ENCODE measurements at regions not wholly inside any gene's neighbourhood (a gene's known extent, or its start where the extent isn't known, plus 50 kb on each side); places are given as distances from the start of the nearest gene placed in this dataset.
"Not testable (repeated sequence)": the region's sequence is repeated elsewhere in the genome, so short reads cannot be mapped to it uniquely, and the experiment has no call there.

- TF ChIP-seq, protein P1, sequence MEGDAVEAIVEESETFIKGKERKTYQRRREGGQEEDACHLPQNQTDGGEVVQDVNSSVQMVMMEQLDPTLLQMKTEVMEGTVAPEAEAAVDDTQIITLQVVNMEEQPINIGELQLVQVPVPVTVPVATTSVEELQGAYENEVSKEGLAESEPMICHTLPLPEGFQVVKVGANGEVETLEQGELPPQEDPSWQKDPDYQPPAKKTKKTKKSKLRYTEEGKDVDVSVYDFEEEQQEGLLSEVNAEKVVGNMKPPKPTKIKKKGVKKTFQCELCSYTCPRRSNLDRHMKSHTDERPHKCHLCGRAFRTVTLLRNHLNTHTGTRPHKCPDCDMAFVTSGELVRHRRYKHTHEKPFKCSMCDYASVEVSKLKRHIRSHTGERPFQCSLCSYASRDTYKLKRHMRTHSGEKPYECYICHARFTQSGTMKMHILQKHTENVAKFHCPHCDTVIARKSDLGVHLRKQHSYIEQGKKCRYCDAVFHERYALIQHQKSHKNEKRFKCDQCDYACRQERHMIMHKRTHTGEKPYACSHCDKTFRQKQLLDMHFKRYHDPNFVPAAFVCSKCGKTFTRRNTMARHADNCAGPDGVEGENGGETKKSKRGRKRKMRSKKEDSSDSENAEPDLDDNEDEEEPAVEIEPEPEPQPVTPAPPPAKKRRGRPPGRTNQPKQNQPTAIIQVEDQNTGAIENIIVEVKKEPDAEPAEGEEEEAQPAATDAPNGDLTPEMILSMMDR (IDR thresholded peaks at IDR 0.05; ENCODE audit: borderline replicate concordance, control extremely low read depth, extremely low read depth, insufficient read depth, missing control alignments) = no peak
- in situ Hi-C loops (cut with MboI; ENCODE audit: low sequenced_read_pairs, unreplicated experiment) = no loop called here
- no peak for DNase-seq (ENCODE audit: low spot score)
Observed at GRCh38 chr2:67904566-67904965, 158.2 kb downstream of the C1D start.

- DNase-seq (ENCODE audit: low spot score) = no peak
- in situ Hi-C loops (cut with MboI; ENCODE audit: low sequenced_read_pairs, unreplicated experiment) = no loop called here
Observed at GRCh38 chr2:67904966-67905365, 157.8 kb downstream of the C1D start.

GRCh38 chr2:67906547-67906946 lies 156.3 kb downstream of the C1D start:
- DNase-seq (ENCODE audit: low spot score); in situ Hi-C loops (cut with MboI; ENCODE audit: low sequenced_read_pairs, unreplicated experiment): not testable (repeated sequence)

More at GRCh38 chr2:67904966-67905365, 157.8 kb downstream of the C1D start:
- TF ChIP-seq, protein P1 (IDR thresholded peaks at IDR 0.05; ENCODE audit: borderline replicate concordance, control extremely low read depth, extremely low read depth, insufficient read depth, missing control alignments) = no peak

- TF ChIP-seq, protein P1 (IDR thresholded peaks at IDR 0.05; ENCODE audit: borderline replicate concordance, control extremely low read depth, extremely low read depth, insufficient read depth, missing control alignments) = no peak
- in situ Hi-C loops (cut with MboI; ENCODE audit: low sequenced_read_pairs, unreplicated experiment) = no loop called here
- no peak for DNase-seq (ENCODE audit: low spot score)
Observed at GRCh38 chr2:67917332-67918054, 145.3 kb downstream of the C1D start.

- in situ Hi-C loops (cut with MboI; ENCODE audit: low sequenced_read_pairs, unreplicated experiment) = no loop called here
- no peak for DNase-seq (ENCODE audit: low spot score)
- TF ChIP-seq, protein P1 (IDR thresholded peaks at IDR 0.05; ENCODE audit: borderline replicate concordance, control extremely low read depth, extremely low read depth, insufficient read depth, missing control alignments) = no peak
Observed at GRCh38 chr2:67918471-67918870, 144.3 kb downstream of the C1D start.

DNA sequence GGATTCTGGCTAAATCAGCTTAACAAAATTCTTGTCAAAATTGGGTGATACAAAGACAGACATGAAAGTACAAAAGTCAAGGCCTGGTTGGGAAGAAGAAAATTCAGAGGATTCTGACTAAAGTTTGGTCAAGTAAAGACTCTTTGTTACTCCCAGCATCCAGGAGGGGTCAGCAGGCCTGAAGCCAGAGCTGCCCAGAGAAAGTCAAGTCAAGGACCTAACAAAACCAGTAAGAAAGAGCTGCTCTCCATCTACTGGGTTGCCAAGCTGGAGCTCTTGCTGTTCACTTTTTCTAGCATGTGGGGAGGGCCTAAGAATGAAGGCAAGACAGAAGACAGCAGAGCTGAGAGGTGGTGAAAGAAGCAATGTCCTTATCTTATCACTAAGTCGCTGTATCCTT lies 143.3 kb downstream of the C1D start:
- TF ChIP-seq, protein P1 (IDR thresholded peaks at IDR 0.05; ENCODE audit: borderline replicate concordance, control extremely low read depth, extremely low read depth, insufficient read depth, missing control alignments) = no peak
- no peak for DNase-seq (ENCODE audit: low spot score)

DNA sequence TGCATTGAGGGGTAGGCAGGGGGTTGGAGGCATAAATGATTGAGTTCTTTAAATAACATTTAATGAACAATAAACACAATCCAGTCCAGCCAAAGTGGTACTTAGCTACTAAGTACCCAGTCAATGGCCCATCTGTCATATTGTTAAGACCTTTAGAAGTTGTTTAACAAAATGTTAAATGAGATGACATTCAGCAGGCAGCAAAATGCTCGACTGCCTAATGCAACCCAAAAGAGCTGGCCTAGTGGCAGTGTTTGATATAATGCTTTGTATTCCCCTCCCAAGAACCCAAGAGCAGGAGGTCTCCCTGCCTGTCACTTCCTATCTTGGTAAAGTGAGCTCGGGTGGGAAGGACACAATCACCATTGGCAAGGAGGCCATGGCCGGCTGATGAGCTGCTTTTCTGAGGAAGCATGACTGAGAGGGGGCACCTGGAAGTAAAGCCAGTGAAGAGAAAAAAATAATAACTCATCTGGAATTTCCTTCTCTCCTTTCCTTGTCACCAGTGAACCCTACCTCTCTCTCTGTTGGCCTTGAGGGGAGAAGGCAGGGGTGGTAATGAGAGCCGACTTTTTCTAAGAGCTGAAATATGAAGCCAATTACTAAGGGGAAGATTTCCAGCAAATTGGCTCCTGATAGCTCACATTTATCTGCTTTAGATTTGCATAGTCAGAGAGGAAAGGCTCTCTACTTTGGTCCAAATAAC lies 140.6 kb downstream of the C1D start:
- no peak for DNase-seq (ENCODE audit: low spot score)
- TF ChIP-seq, protein P1 (IDR thresholded peaks at IDR 0.05; ENCODE audit: borderline replicate concordance, control extremely low read depth, extremely low read depth, insufficient read depth, missing control alignments) = no peak
- in situ Hi-C loops (cut with MboI; ENCODE audit: low sequenced_read_pairs, unreplicated experiment) = no loop called here

More for the DNA sequence above, 143.3 kb downstream of the C1D start:
- in situ Hi-C loops (cut with MboI; ENCODE audit: low sequenced_read_pairs, unreplicated experiment) = no loop called here

Measured in GM13976 (cell line).